B cell (primary cell): ENCODE measurements at regions not wholly inside any gene's neighbourhood (a gene's known extent, or its start where the extent isn't known, plus 50 kb on each side); places are given as distances from the start of the nearest gene placed in this dataset.

Source experiments
- EZH2 ChIP-seq: IDR thresholded peaks from 2 replicates; pipeline ENCODE4 v1.6.1; 2012; ENCODE audit warnings: borderline replicate concordance, low read depth, mild to moderate bottlenecking, moderate library complexity, low read length; ENCODE audit not compliant: insufficient read depth, poor library complexity, severe bottlenecking
- TF ChIP-seq, protein P1 (sequence below): fragments of 200-600 bp; IDR thresholded peaks from one replicate; pipeline ENCODE4 v1.8.0; 2022; ENCODE audit warnings: antibody characterized with exemption, mild to moderate bottlenecking

DNA sequence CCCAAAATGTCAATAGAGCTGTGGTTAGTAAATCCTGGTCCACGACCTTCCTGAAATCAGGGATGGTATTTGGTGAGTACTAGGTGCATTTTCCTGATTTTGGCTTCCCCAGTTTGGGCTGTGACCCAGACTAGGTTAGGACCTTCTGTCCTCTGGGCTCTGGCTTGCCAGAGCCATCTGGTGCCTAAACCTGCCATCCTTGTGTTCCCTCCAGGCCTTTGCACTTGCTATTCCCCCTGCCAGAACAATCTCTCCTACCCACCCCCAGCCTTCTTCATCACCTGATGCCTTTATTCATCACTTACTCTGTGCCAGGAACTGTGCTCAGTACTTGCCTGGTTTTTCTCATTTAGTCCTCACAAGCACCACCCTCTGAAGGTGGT is 216.7 kb downstream of the RBM19 start:
- TF ChIP-seq, protein P1, sequence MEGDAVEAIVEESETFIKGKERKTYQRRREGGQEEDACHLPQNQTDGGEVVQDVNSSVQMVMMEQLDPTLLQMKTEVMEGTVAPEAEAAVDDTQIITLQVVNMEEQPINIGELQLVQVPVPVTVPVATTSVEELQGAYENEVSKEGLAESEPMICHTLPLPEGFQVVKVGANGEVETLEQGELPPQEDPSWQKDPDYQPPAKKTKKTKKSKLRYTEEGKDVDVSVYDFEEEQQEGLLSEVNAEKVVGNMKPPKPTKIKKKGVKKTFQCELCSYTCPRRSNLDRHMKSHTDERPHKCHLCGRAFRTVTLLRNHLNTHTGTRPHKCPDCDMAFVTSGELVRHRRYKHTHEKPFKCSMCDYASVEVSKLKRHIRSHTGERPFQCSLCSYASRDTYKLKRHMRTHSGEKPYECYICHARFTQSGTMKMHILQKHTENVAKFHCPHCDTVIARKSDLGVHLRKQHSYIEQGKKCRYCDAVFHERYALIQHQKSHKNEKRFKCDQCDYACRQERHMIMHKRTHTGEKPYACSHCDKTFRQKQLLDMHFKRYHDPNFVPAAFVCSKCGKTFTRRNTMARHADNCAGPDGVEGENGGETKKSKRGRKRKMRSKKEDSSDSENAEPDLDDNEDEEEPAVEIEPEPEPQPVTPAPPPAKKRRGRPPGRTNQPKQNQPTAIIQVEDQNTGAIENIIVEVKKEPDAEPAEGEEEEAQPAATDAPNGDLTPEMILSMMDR = no peak
- no peak for TF ChIP-seq EZH2
